ENCODE measurements at regions not wholly inside any gene's neighbourhood (a gene's known extent, or its start where the extent isn't known, plus 50 kb on each side); places are given as distances from the start of the nearest gene placed in this dataset.

GRCh38 chr2:47682216-47682749 is 100.7 kb upstream of the MSH6 start:
- Histone ChIP-seq H3K36me3 (no peaks in the 10 kb centered on the region), H3K27me3 (no peaks in the 10 kb centered on the region), H3K4me3 (no peak overlapping the region), H3K4me1 (no peaks in the 10 kb centered on the region), H3K9me3 (no peaks in the 10 kb centered on the region), H3K27ac (no peak overlapping the region)
- DNase-seq: no peak
- no peak for TF ChIP-seq CTCF (IDR thresholded peaks at IDR 0.05)
- TF ChIP-seq POLR2A (IDR thresholded peaks at IDR 0.05): no peak
- no peak for TF ChIP-seq POLR2AphosphoS5 (IDR thresholded peaks at IDR 0.05)
- TF ChIP-seq EP300 (IDR thresholded peaks at IDR 0.05; ENCODE audit: low read depth): no peak
- 65 to 80% methylated on average over 5 to 8 of the region's 8 CpGs for WGBS, 2 donors (ENCODE audit: low coverage in 1 of 2)
- intact Hi-C loops (cut with DNase I; ENCODE audit: low total_unique reads) (no loop called here), in situ Hi-C loops (cut with MboI; ENCODE audit: low pct_ligation_motif_present in 1 of 4, low pct_unique_long_range_greater_than_20kb in 1 of 4, low sequenced_read_pairs in 3 of 4) (no loop called here)

GRCh38 chr2:47676261-47676926 is 105.6 kb upstream of the KCNK12 start:
- no peaks in the 10 kb centered on the region for H3K9me3 ChIP-seq
- no peak overlapping the region for H3K4me3 ChIP-seq
- intact Hi-C loops (cut with DNase I; ENCODE audit: low total_unique reads) (loop anchor here (5.0 kb wide), 1 partner anchor 134 kb away; no protein-coding TSS in a partner anchor), in situ Hi-C loops (cut with MboI; ENCODE audit: low pct_ligation_motif_present in 1 of 4, low pct_unique_long_range_greater_than_20kb in 1 of 4, low sequenced_read_pairs in 3 of 4) (no loop called here)
- no peaks in the 10 kb centered on the region for H3K36me3 ChIP-seq
- no peak for TF ChIP-seq CTCF (IDR thresholded peaks at IDR 0.05)
- no peak for TF ChIP-seq EP300 (IDR thresholded peaks at IDR 0.05; ENCODE audit: low read depth)
- TF ChIP-seq POLR2A (IDR thresholded peaks at IDR 0.05): no peak
- no peak for TF ChIP-seq POLR2AphosphoS5 (IDR thresholded peaks at IDR 0.05)
- DNase-seq: no peak
- H3K27me3 ChIP-seq: no peaks in the 10 kb centered on the region
- H3K27ac ChIP-seq: no peak overlapping the region
- 81% methylated on average over 6 of the region's 6 CpGs; no CpG with 5 or more reads in 1 of the 2 donors for WGBS, 2 donors (ENCODE audit: low coverage in 1 of 2)
- no peaks in the 10 kb centered on the region for H3K4me1 ChIP-seq

GRCh38 chr2:47675196-47675825 is 104.5 kb upstream of the KCNK12 start:
- H3K36me3 ChIP-seq: no peaks in the 10 kb centered on the region
- no peak for DNase-seq
- H3K9me3 ChIP-seq: no peaks in the 10 kb centered on the region
- WGBS, 2 donors (ENCODE audit: low coverage in 1 of 2): 90% methylated on average over 2 of the region's 2 CpGs; no CpG with 5 or more reads in 1 of the 2 donors
- intact Hi-C loops (cut with DNase I; ENCODE audit: low total_unique reads): loop anchor here (5.0 kb wide), 1 partner anchor 133 kb away; no protein-coding TSS in a partner anchor
- H3K4me1 ChIP-seq: no peaks in the 10 kb centered on the region
- in situ Hi-C loops (cut with MboI; ENCODE audit: low pct_ligation_motif_present in 1 of 4, low pct_unique_long_range_greater_than_20kb in 1 of 4, low sequenced_read_pairs in 3 of 4): no loop called here
- TF ChIP-seq POLR2AphosphoS5 (IDR thresholded peaks at IDR 0.05) (no peak), CTCF (IDR thresholded peaks at IDR 0.05) (no peak), EP300 (IDR thresholded peaks at IDR 0.05; ENCODE audit: low read depth) (no peak), POLR2A (IDR thresholded peaks at IDR 0.05) (no peak)
- no peak overlapping the region for H3K4me3 ChIP-seq
- H3K27me3 ChIP-seq: no peaks in the 10 kb centered on the region
- no peak overlapping the region for H3K27ac ChIP-seq

- Histone ChIP-seq H3K4me3 (no peak overlapping the region), H3K27ac (no peak overlapping the region), H3K9me3 (no peaks in the 10 kb centered on the region), H3K4me1 (no peaks in the 10 kb centered on the region), H3K27me3 (no peaks in the 10 kb centered on the region), H3K36me3 (no peaks in the 10 kb centered on the region)
- intact Hi-C loops (cut with DNase I; ENCODE audit: low total_unique reads): no loop called here
- no peak for TF ChIP-seq POLR2AphosphoS5 (IDR thresholded peaks at IDR 0.05)
- TF ChIP-seq EP300 (IDR thresholded peaks at IDR 0.05; ENCODE audit: low read depth): no peak
- no peak for TF ChIP-seq CTCF (IDR thresholded peaks at IDR 0.05)
- no peak for TF ChIP-seq POLR2A (IDR thresholded peaks at IDR 0.05)
- DNase-seq: no peak
- in situ Hi-C loops (cut with MboI; ENCODE audit: low pct_ligation_motif_present in 1 of 4, low pct_unique_long_range_greater_than_20kb in 1 of 4, low sequenced_read_pairs in 3 of 4): no loop called here
These were observed 95.5 kb upstream of the KCNK12 start for GRCh38 chr2:47666332-47666731.

All from transverse colon (tissue), 4 donors.